RWPE2 (cell line): ENCODE measurements at regions not wholly inside any gene's neighbourhood (a gene's known extent, or its start where the extent isn't known, plus 50 kb on each side); places are given as distances from the start of the nearest gene placed in this dataset.

ENCODE experiments used
- ATAC-seq: fragments of 200-7000 bp; cut with Tn5 transposase; 3 replicates; pipeline ENCODE4 v1.9.1; 2021; ENCODE audit warnings: low read depth
- DNase-seq: peaks from one replicate; pipeline ENCODE4 v3.0.0-alpha.2; 2020; ENCODE audit warnings: low spot score
- H3K27ac ChIP-seq: fragments of 450-650 bp; 2 replicates; pipeline ENCODE4 v1.5.1; 2017; ENCODE audit warnings: mild to moderate bottlenecking; ENCODE audit not compliant: poor library complexity, severe bottlenecking
- H3K27me3 ChIP-seq: fragments of 250-450 bp; sonication (Bioruptor Pico); 2 replicates; pipeline ENCODE4 v1.5.1; 2021; ENCODE audit warnings: mild to moderate bottlenecking, moderate library complexity; ENCODE audit not compliant: insufficient read depth, poor library complexity, severe bottlenecking
- H3K36me3 ChIP-seq: fragments of 250-450 bp; sonication (Bioruptor Pico); 2 replicates; pipeline ENCODE4 v1.5.1; 2020; ENCODE audit warnings: low read depth, mild to moderate bottlenecking, moderate library complexity
- H3K4me1 ChIP-seq: fragments of 250-450 bp; sonication (Bioruptor Pico); 2 replicates; pipeline ENCODE4 v1.5.1; 2021; ENCODE audit warnings: mild to moderate bottlenecking, moderate library complexity; ENCODE audit not compliant: insufficient read depth, poor library complexity, severe bottlenecking
- H3K4me3 ChIP-seq: fragments of 250-450 bp; sonication (Bioruptor Pico); 2 replicates; pipeline ENCODE4 v1.5.1; 2021; ENCODE audit warnings: mild to moderate bottlenecking, moderate library complexity; ENCODE audit not compliant: severe bottlenecking
- H3K9me3 ChIP-seq: fragments of 250-450 bp; sonication (Bioruptor Pico); 2 replicates; pipeline ENCODE4 v1.5.1; 2021; ENCODE audit warnings: mild to moderate bottlenecking, moderate library complexity; ENCODE audit not compliant: severe bottlenecking
- CTCF ChIP-seq: fragments of 450-650 bp; IDR thresholded peaks from one replicate; pipeline ENCODE4 v1.5.1; 2017; ENCODE audit warnings: mild to moderate bottlenecking, moderate library complexity; ENCODE audit not compliant: poor library complexity, severe bottlenecking

- H3K4me1 ChIP-seq, result peaks cover under 1% of the 10 kb centered on the region
- no peak for DNase-seq
- H3K27ac ChIP-seq, result no peak overlapping the region
- no peaks in the 10 kb centered on the region for H3K27me3 ChIP-seq
- no peaks in the 10 kb centered on the region for H3K9me3 ChIP-seq
- no peak for ATAC-seq
- H3K4me3 ChIP-seq, result no peak overlapping the region
- H3K36me3 ChIP-seq, result no peaks in the 10 kb centered on the region
- TF ChIP-seq CTCF, result no peak
Measured at GRCh38 chr5:174843263-174844250, 119.2 kb downstream of the MSX2 start.

- no peak overlapping the region for H3K4me3 ChIP-seq
- no peaks in the 10 kb centered on the region for H3K27me3 ChIP-seq
- H3K27ac ChIP-seq, result no peak overlapping the region
- DNase-seq (no peak), ATAC-seq (no peak)
- no peak for TF ChIP-seq CTCF
- H3K9me3 ChIP-seq, result peaks cover 6% of the 10 kb centered on the region
- H3K4me1 ChIP-seq, result peaks cover 12% of the 10 kb centered on the region
- no peaks in the 10 kb centered on the region for H3K36me3 ChIP-seq
Measured at GRCh38 chr5:174840435-174840834, 116.1 kb downstream of the MSX2 start.

- H3K27ac ChIP-seq, result no peak overlapping the region
- TF ChIP-seq CTCF, result no peak
- H3K4me3 ChIP-seq, result no peak overlapping the region
- no peaks in the 10 kb centered on the region for H3K27me3 ChIP-seq
- DNase-seq (no peak), ATAC-seq (no peak)
- H3K9me3 ChIP-seq, result peaks cover 6% of the 10 kb centered on the region
- H3K36me3 ChIP-seq, result no peaks in the 10 kb centered on the region
- peaks cover 12% of the 10 kb centered on the region for H3K4me1 ChIP-seq
Measured at GRCh38 chr5:174839196-174839595, 114.8 kb downstream of the MSX2 start.

GRCh38 chr5:174837919-174838902, 113.8 kb downstream of the MSX2 start:
- H3K27me3 ChIP-seq, result no peaks in the 10 kb centered on the region
- H3K9me3 ChIP-seq, result peaks cover 6% of the 10 kb centered on the region
- peak; percentile 90 for TF ChIP-seq CTCF
- no peak overlapping the region for H3K4me3 ChIP-seq
- DNase-seq, result peak; percentile 78
- peak overlapping the region; percentile 66 for H3K27ac ChIP-seq
- ATAC-seq, result peak; percentile 95
- H3K4me1 ChIP-seq, result peaks cover 12% of the 10 kb centered on the region
- no peaks in the 10 kb centered on the region for H3K36me3 ChIP-seq
